Gastroesophageal sphincter (tissue), 4 donors: ENCODE measurements at regions not wholly inside any gene's neighbourhood (a gene's known extent, or its start where the extent isn't known, plus 50 kb on each side); places are given as distances from the start of the nearest gene placed in this dataset.
"Not testable (repeated sequence)": the region's sequence is repeated elsewhere in the genome, so short reads cannot be mapped to it uniquely, and the experiment has no call there.

ENCODE experiments used
- ATAC-seq: fragments of 150-250 bp; one replicate; pipeline ENCODE4 v1.9.1; 2016; ENCODE audit warnings: mild to moderate bottlenecking, moderate library complexity
- H3K27ac ChIP-seq, 4 donors: fragments of 200-600 bp; sonication (generic) in 3 of 4; 1 replicate in 3 of 4; 2 replicates in 1 of 4; pipeline ENCODE4 v1.5.1; 2016 to 2019
- H3K27me3 ChIP-seq: fragments of 200-600 bp; sonication (generic); one replicate; pipeline ENCODE4 v1.5.1; 2019
- H3K36me3 ChIP-seq, 2 donors: fragments of 200-600 bp; sonication (generic); one replicate each; pipeline ENCODE4 v1.5.1; 2019; ENCODE audit warnings: control low read depth in 1 of 2
- H3K4me1 ChIP-seq, 3 donors: fragments of 200-600 bp; sonication (generic); 1 replicate in 2 of 3; 2 replicates in 1 of 3; pipeline ENCODE4 v1.5.1; 2016 to 2019; ENCODE audit warnings: control low read depth in 2 of 3
- H3K4me3 ChIP-seq, 2 donors: fragments of 200-600 bp; sonication (generic); one replicate each; pipeline ENCODE4 v1.5.1; 2019; ENCODE audit warnings: mild to moderate bottlenecking in 1 of 2, moderate library complexity in 1 of 2
- H3K9me3 ChIP-seq, 3 donors: fragments of 200-600 bp; sonication (generic); one replicate each; pipeline ENCODE4 v1.5.1; 2017 to 2019; ENCODE audit warnings: control low read depth in 2 of 3
- EP300 ChIP-seq: sonication (generic); formaldehyde crosslinking; IDR thresholded peaks from one replicate; pipeline ENCODE4 v1.6.1; 2017; ENCODE audit warnings: antibody characterized with exemption, mild to moderate bottlenecking
- POLR2A ChIP-seq, 2 donors: fragments of 450-650 bp; IDR thresholded peaks; one replicate each; pipeline ENCODE4 v1.6.1; 2017; ENCODE audit warnings: antibody characterized with exemption in 2 of 2, mild to moderate bottlenecking in 2 of 2, moderate library complexity in 1 of 2
- POLR2AphosphoS5 ChIP-seq: sonication (generic); formaldehyde crosslinking; IDR thresholded peaks from one replicate; pipeline ENCODE4 v1.6.1; 2017; ENCODE audit warnings: antibody characterized with exemption
- WGBS, 2 donors: methylation state at CpG; one replicate each; pipeline ENCODE4 v1.1.5; 2018; ENCODE audit warnings: low coverage in 1 of 2; 5-methylcytosine and 5-hydroxymethylcytosine counted together
- TF ChIP-seq, protein P1 (sequence below), 4 experiments: fragments of 200-600 bp in 2 of 4; fragments of 450-650 bp in 2 of 4; sonication (generic) in 1 of 4; IDR thresholded peaks; one replicate each; pipeline ENCODE4 v1.5.1; 2017 to 2019; ENCODE audit warnings: antibody characterized with exemption in 4 of 4, mild to moderate bottlenecking in 2 of 4, moderate library complexity in 2 of 4

- peaks cover 0 to 17% (median 0%) of the 10 kb centered on the region in 3 donors for H3K4me1 ChIP-seq
- WGBS, 2 donors, result 10 to 22% methylated on average over 7 of the region's 7 CpGs
- ATAC-seq, result peak; percentile 68
- no peaks in the 10 kb centered on the region for H3K36me3 ChIP-seq
- no peak overlapping the region for H3K27ac ChIP-seq
- H3K9me3 ChIP-seq, result no peaks in the 10 kb centered on the region
- TF ChIP-seq EP300 (no peak), POLR2AphosphoS5 (no peak), POLR2A (IDR thresholded peaks at IDR 0.05) (no peak)
- TF ChIP-seq, protein P1, sequence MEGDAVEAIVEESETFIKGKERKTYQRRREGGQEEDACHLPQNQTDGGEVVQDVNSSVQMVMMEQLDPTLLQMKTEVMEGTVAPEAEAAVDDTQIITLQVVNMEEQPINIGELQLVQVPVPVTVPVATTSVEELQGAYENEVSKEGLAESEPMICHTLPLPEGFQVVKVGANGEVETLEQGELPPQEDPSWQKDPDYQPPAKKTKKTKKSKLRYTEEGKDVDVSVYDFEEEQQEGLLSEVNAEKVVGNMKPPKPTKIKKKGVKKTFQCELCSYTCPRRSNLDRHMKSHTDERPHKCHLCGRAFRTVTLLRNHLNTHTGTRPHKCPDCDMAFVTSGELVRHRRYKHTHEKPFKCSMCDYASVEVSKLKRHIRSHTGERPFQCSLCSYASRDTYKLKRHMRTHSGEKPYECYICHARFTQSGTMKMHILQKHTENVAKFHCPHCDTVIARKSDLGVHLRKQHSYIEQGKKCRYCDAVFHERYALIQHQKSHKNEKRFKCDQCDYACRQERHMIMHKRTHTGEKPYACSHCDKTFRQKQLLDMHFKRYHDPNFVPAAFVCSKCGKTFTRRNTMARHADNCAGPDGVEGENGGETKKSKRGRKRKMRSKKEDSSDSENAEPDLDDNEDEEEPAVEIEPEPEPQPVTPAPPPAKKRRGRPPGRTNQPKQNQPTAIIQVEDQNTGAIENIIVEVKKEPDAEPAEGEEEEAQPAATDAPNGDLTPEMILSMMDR (IDR thresholded peaks at IDR 0.05), result no peak
- H3K4me3 ChIP-seq, result no peak overlapping the region
- H3K27me3 ChIP-seq, result no peaks in the 10 kb centered on the region
These were observed 508.3 kb downstream of the EBF1 start for GRCh38 chr5:158591301-158591863.

- H3K27ac ChIP-seq, result no peak overlapping the region
- H3K4me3 ChIP-seq, result no peak overlapping the region
- no peaks in the 10 kb centered on the region for H3K9me3 ChIP-seq
- H3K27me3 ChIP-seq, result no peaks in the 10 kb centered on the region
- WGBS, 2 donors, result 82 to 83% methylated on average over 2 of the region's 2 CpGs
- TF ChIP-seq POLR2AphosphoS5, result no peak
- TF ChIP-seq EP300, result no peak
- TF ChIP-seq, protein P1 (IDR thresholded peaks at IDR 0.05), result no peak
- no peak for TF ChIP-seq POLR2A (IDR thresholded peaks at IDR 0.05)
- H3K36me3 ChIP-seq, result no peaks in the 10 kb centered on the region
- peaks cover 0 to 17% (median 0%) of the 10 kb centered on the region in 3 donors for H3K4me1 ChIP-seq
- no peak for ATAC-seq
These were observed 508.9 kb downstream of the EBF1 start for GRCh38 chr5:158590746-158591300.

- no peaks in the 10 kb centered on the region for H3K27me3 ChIP-seq
- ATAC-seq, result no peak
- no peaks in the 10 kb centered on the region for H3K9me3 ChIP-seq
- peaks cover 0 to 17% (median 0%) of the 10 kb centered on the region in 3 donors for H3K4me1 ChIP-seq
- no peaks in the 10 kb centered on the region for H3K36me3 ChIP-seq
- no peak overlapping the region for H3K4me3 ChIP-seq
- H3K27ac ChIP-seq, result no peak overlapping the region
- 4 to 64% methylated on average over 3 of the region's 3 CpGs for WGBS, 2 donors
- no peak for TF ChIP-seq POLR2A (IDR thresholded peaks at IDR 0.05)
These were observed 509.8 kb downstream of the EBF1 start for GRCh38 chr5:158589939-158590338.

GRCh38 chr5:158588617-158589016 lies 511.1 kb downstream of the EBF1 start:
- no peak overlapping the region for H3K4me3 ChIP-seq
- H3K27me3 ChIP-seq, result no peaks in the 10 kb centered on the region
- no peaks in the 10 kb centered on the region for H3K9me3 ChIP-seq
- H3K36me3 ChIP-seq, result no peaks in the 10 kb centered on the region
- no peak overlapping the region for H3K27ac ChIP-seq
- peaks cover 0 to 17% (median 0%) of the 10 kb centered on the region in 3 donors for H3K4me1 ChIP-seq
- ATAC-seq, result no peak
- WGBS, 2 donors, result 67 to 100% methylated on average over 1 of the region's 1 CpG
- TF ChIP-seq POLR2AphosphoS5 (no peak), EP300 (no peak), POLR2A (IDR thresholded peaks at IDR 0.05) (no peak)
- TF ChIP-seq, protein P1 (IDR thresholded peaks at IDR 0.05), result no peak

- ATAC-seq, result no peak
- 90% methylated on average over 2 of the region's 2 CpGs; no CpG with 5 or more reads in 1 of the 2 donors for WGBS, 2 donors
- H3K4me3 ChIP-seq, result no peak overlapping the region
- no peaks in the 10 kb centered on the region for H3K36me3 ChIP-seq
- peaks cover 0 to 6% (median 0%) of the 10 kb centered on the region in 3 donors for H3K4me1 ChIP-seq
- no peaks in the 10 kb centered on the region for H3K9me3 ChIP-seq
- no peaks in the 10 kb centered on the region for H3K27me3 ChIP-seq
- H3K27ac ChIP-seq, result no peak overlapping the region
- TF ChIP-seq POLR2AphosphoS5 (no peak), POLR2A (IDR thresholded peaks at IDR 0.05) (no peak)
These were observed 513.7 kb downstream of the EBF1 start for GRCh38 chr5:158586054-158586453.

DNA sequence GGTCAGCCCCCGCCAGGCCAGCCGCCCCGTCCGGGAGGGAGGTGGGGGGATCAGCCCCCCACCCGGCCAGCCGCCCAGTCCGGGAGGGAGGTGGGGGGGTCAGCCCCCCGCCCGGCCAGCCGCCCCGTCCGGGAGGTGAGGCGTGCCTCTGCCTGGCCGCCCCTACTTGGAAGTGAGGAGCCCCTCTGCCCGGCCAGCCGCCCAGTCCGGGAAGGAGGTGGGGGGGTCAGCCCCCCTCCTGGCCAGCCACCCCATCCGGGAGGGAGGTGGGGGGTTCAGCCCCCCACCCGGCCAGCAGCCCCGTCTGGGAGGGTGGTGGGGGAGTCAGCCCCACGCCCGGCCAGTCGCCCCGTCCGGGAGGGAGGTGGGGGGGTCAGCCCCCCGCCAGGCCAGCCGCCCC lies 517.0 kb downstream of the EBF1 start:
- not testable (repeated sequence) for H3K36me3 ChIP-seq, H3K27me3 ChIP-seq, H3K4me1 ChIP-seq, H3K27ac ChIP-seq, H3K4me3 ChIP-seq, ATAC-seq
- H3K9me3 ChIP-seq, result peaks cover 0 to 18% (median 0%) of the 10 kb centered on the region in 3 donors
- WGBS, 2 donors, result no CpG with 5 or more reads among the region's 27 CpGs
